Uterus (tissue), 3 donors: ENCODE measurements at regions not wholly inside any gene's neighbourhood (a gene's known extent, or its start where the extent isn't known, plus 50 kb on each side); places are given as distances from the start of the nearest gene placed in this dataset.

Experiments
- DNase-seq, 2 donors: peaks; one replicate each; pipeline ENCODE4 v3.0.0-alpha.2; 2019 to 2020
- H3K27ac ChIP-seq, 2 donors: fragments of 200-600 bp; sonication (generic); 1 replicate in 1 of 2; 2 replicates in 1 of 2; pipeline ENCODE4 v1.5.1; 2016 to 2018
- H3K27me3 ChIP-seq, 2 donors: fragments of 200-600 bp; sonication (generic); one replicate each; pipeline ENCODE4 v1.5.1; 2018 to 2019; ENCODE audit warnings: control low read depth in 1 of 2
- H3K36me3 ChIP-seq, 2 donors: fragments of 200-600 bp; sonication (generic); one replicate each; pipeline ENCODE4 v1.5.1; 2019; ENCODE audit warnings: control low read depth in 1 of 2
- H3K4me1 ChIP-seq, 2 donors: fragments of 200-600 bp; sonication (generic); one replicate each; pipeline ENCODE4 v1.5.1; 2018 to 2019; ENCODE audit warnings: control low read depth in 1 of 2
- H3K4me3 ChIP-seq, 2 donors: fragments of 200-600 bp; sonication (generic); 1 replicate in 1 of 2; 2 replicates in 1 of 2; pipeline ENCODE4 v1.5.1; 2018 to 2019; ENCODE audit warnings: mild to moderate bottlenecking in 1 of 2
- H3K9me3 ChIP-seq, 2 donors: fragments of 200-600 bp; sonication (generic); one replicate each; pipeline ENCODE4 v1.5.1; 2019; ENCODE audit warnings: control low read depth in 1 of 2
- CTCF ChIP-seq, 4 experiments: fragments of 200-600 bp in 2 of 4; fragments of 450-650 bp in 2 of 4; sonication (generic) in 2 of 4; IDR thresholded peaks; one replicate each; pipeline ENCODE4 v1.5.1; 2016 to 2019; ENCODE audit warnings: antibody characterized with exemption in 4 of 4, mild to moderate bottlenecking in 2 of 4, moderate library complexity in 1 of 4
- POLR2A ChIP-seq, 2 donors: fragments of 450-650 bp; IDR thresholded peaks; one replicate each; pipeline ENCODE4 v1.6.1; 2016; ENCODE audit warnings: antibody characterized with exemption in 2 of 2, mild to moderate bottlenecking in 1 of 2, moderate library complexity in 1 of 2
- intact Hi-C: fragments of 100-400 bp; cut with DNase I; formaldehyde crosslinking; loops from one replicate; pipeline ENCODE4 v1.15.1; 2023; ENCODE audit warnings: low total_unique reads
- donor health status: DM: yes; HTN: yes; CAD: no.

- no peaks in the 10 kb centered on the region for H3K36me3 ChIP-seq
- no peak overlapping the region for H3K27ac ChIP-seq
- H3K4me1 ChIP-seq, result no peaks in the 10 kb centered on the region
- no peak overlapping the region for H3K4me3 ChIP-seq
- no peaks in the 10 kb centered on the region for H3K27me3 ChIP-seq
- no peaks in the 10 kb centered on the region for H3K9me3 ChIP-seq
- intact Hi-C loops, result no loop called here
- DNase-seq, result no peak
- no peak for TF ChIP-seq CTCF (IDR thresholded peaks at IDR 0.05)
- TF ChIP-seq POLR2A (IDR thresholded peaks at IDR 0.05), result no peak
Observed at GRCh38 chr19:28207244-28207643, 1005.7 kb downstream of the UQCRFS1 start.

- Histone ChIP-seq H3K27ac (no peak overlapping the region), H3K36me3 (no peaks in the 10 kb centered on the region), H3K4me1 (no peaks in the 10 kb centered on the region), H3K4me3 (no peak overlapping the region), H3K27me3 (no peaks in the 10 kb centered on the region), H3K9me3 (no peaks in the 10 kb centered on the region)
- intact Hi-C loops, result no loop called here
- no peak for DNase-seq
- TF ChIP-seq POLR2A (IDR thresholded peaks at IDR 0.05), result no peak
- TF ChIP-seq CTCF (IDR thresholded peaks at IDR 0.05), result no peak
Observed at GRCh38 chr19:28201462-28201943, 1011.4 kb downstream of the UQCRFS1 start.

- no peak for DNase-seq
- Histone ChIP-seq H3K27ac (no peak overlapping the region), H3K4me1 (no peaks in the 10 kb centered on the region), H3K4me3 (no peak overlapping the region), H3K27me3 (no peaks in the 10 kb centered on the region), H3K9me3 (no peaks in the 10 kb centered on the region), H3K36me3 (no peaks in the 10 kb centered on the region)
- intact Hi-C loops, result no loop called here
- TF ChIP-seq POLR2A (IDR thresholded peaks at IDR 0.05), result no peak
- TF ChIP-seq CTCF (IDR thresholded peaks at IDR 0.05), result no peak
Observed at GRCh38 chr19:28199323-28199722, 1013.6 kb downstream of the UQCRFS1 start.

- intact Hi-C loops, result no loop called here
- no peak for TF ChIP-seq POLR2A (IDR thresholded peaks at IDR 0.05)
- TF ChIP-seq CTCF (IDR thresholded peaks at IDR 0.05), result no peak
- no peaks in the 10 kb centered on the region for H3K36me3 ChIP-seq
- no peak overlapping the region for H3K27ac ChIP-seq
- H3K4me1 ChIP-seq, result no peaks in the 10 kb centered on the region
- H3K27me3 ChIP-seq, result no peaks in the 10 kb centered on the region
- H3K4me3 ChIP-seq, result no peak overlapping the region
- DNase-seq, result no peak
- no peaks in the 10 kb centered on the region for H3K9me3 ChIP-seq
Observed at GRCh38 chr19:28196961-28197360, 1016.0 kb downstream of the UQCRFS1 start.

- Histone ChIP-seq H3K4me3 (no peak overlapping the region), H3K9me3 (no peaks in the 10 kb centered on the region), H3K36me3 (no peaks in the 10 kb centered on the region), H3K27me3 (no peaks in the 10 kb centered on the region), H3K27ac (no peak overlapping the region), H3K4me1 (no peaks in the 10 kb centered on the region)
- intact Hi-C loops, result no loop called here
- no peak for DNase-seq
- TF ChIP-seq CTCF (IDR thresholded peaks at IDR 0.05) (no peak), POLR2A (IDR thresholded peaks at IDR 0.05) (no peak)
Observed at GRCh38 chr19:28196101-28196500, 1016.9 kb downstream of the UQCRFS1 start.
